Erythroblast (primary cell): ENCODE measurements at regions not wholly inside any gene's neighbourhood (a gene's known extent, or its start where the extent isn't known, plus 50 kb on each side); places are given as distances from the start of the nearest gene placed in this dataset.

ENCODE experiments used
- GATA1 ChIP-seq: IDR thresholded peaks from 2 replicates; pipeline ENCODE4 v1.6.1; 2011; ENCODE audit warnings: low read depth, mild to moderate bottlenecking, control low read depth, low read length, moderate library complexity
- POLR2A ChIP-seq: IDR thresholded peaks from 2 replicates; pipeline ENCODE4 v1.6.1; 2011; ENCODE audit warnings: mild to moderate bottlenecking, low read length

- no peak for TF ChIP-seq POLR2A
- no peak for TF ChIP-seq GATA1
Measured at GRCh38 chr2:45072862-45073237, 63.6 kb upstream of the SIX2 start.
